HG03039 (cell line): ENCODE measurements at regions not wholly inside any gene's neighbourhood (a gene's known extent, or its start where the extent isn't known, plus 50 kb on each side); places are given as distances from the start of the nearest gene placed in this dataset.

Experiments
- ATAC-seq: cut with Tn5 transposase; IDR thresholded peaks from one replicate; pipeline ENCODE4 v1.9.1; 2021; ENCODE audit warnings: mild to moderate bottlenecking, moderate library complexity; ENCODE audit not compliant: unreplicated experiment

GRCh38 chr6:14705841-14706377, 540.0 kb upstream of the JARID2 start:
- no peak for ATAC-seq

- ATAC-seq = no peak
These were observed 539.4 kb upstream of the JARID2 start for GRCh38 chr6:14706378-14706929.

- no peak for ATAC-seq
These were observed 538.6 kb upstream of the JARID2 start for GRCh38 chr6:14707276-14707675.

GRCh38 chr6:14707971-14708465, 537.9 kb upstream of the JARID2 start:
- ATAC-seq = no peak

- no peak for ATAC-seq
These were observed 536.7 kb upstream of the JARID2 start for GRCh38 chr6:14709066-14709670.

- ATAC-seq = no peak
These were observed 536.0 kb upstream of the JARID2 start for GRCh38 chr6:14709900-14710299.

GRCh38 chr6:14710421-14710820, 535.4 kb upstream of the JARID2 start:
- no peak for ATAC-seq

- no peak for ATAC-seq
These were observed 534.7 kb upstream of the JARID2 start for GRCh38 chr6:14711056-14711703.

- ATAC-seq = no peak
These were observed 534.0 kb upstream of the JARID2 start for GRCh38 chr6:14711704-14712379.

- ATAC-seq = no peak
These were observed 532.6 kb upstream of the JARID2 start for GRCh38 chr6:14713008-14713960.

- no peak for ATAC-seq
These were observed 531.8 kb upstream of the JARID2 start for GRCh38 chr6:14713966-14714631.

- ATAC-seq = no peak
These were observed 530.8 kb upstream of the JARID2 start for GRCh38 chr6:14715076-14715475.

- no peak for ATAC-seq
These were observed 529.2 kb upstream of the JARID2 start for GRCh38 chr6:14716499-14717146.

GRCh38 chr6:14717307-14717706, 528.6 kb upstream of the JARID2 start:
- ATAC-seq = no peak

- no peak for ATAC-seq
These were observed 527.0 kb upstream of the JARID2 start for GRCh38 chr6:14718861-14719260.

GRCh38 chr6:14719270-14719669, 526.6 kb upstream of the JARID2 start:
- ATAC-seq = no peak

GRCh38 chr6:14720411-14721102, 525.3 kb upstream of the JARID2 start:
- no peak for ATAC-seq

GRCh38 chr6:14721103-14721758, 524.6 kb upstream of the JARID2 start:
- ATAC-seq = no peak
